Left renal pelvis (tissue), 4 donors: ENCODE measurements at regions not wholly inside any gene's neighbourhood (a gene's known extent, or its start where the extent isn't known, plus 50 kb on each side); places are given as distances from the start of the nearest gene placed in this dataset.
"Not testable (repeated sequence)": the region's sequence is repeated elsewhere in the genome, so short reads cannot be mapped to it uniquely, and the experiment has no call there.

Experiments
- DNase-seq, 4 donors: peaks; one replicate each; pipeline ENCODE4 v3.0.0-alpha.2; 2013; ENCODE audit warnings: low read depth in 4 of 4, low spot score in 3 of 4

DNA sequence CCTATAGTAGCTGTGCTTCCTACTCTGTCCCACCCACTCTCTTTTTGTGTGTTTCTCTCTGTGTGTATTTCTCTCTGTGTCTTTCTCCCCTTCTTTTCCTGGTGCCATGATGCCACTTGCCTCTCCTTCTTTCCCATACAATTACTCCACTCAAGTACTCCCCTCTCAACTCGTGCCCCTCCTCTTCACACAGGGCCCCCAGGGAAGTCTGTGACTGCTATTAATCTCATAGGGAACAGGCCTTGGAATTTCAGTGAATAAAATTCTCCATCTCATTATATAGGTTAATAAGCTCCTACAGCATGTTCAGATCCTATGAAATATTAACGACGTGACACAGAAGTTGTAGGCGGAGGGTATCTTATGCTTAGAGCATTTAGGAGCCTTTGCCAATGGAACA lies 205.9 kb upstream of the EPHA4 start:
- DNase-seq: no peak

DNA sequence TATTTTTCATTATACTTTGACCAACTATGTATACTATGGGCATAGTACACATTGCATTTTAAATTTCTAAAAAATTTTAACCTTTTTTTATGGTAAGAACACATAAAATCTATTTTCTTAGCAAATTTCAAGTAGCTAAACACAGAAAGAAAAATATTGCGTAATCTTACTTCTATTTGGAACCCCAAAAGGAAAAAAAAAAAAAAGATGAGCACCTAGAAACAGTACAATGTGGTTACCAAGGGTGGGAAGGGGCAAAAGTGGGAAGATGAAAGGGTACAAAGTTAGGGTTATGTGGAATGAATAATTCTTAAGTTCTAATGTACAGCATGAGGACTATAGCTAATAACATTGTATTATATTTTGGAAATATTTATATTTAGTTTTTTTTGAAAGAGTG lies 205.0 kb upstream of the EPHA4 start:
- no peak for DNase-seq

DNA sequence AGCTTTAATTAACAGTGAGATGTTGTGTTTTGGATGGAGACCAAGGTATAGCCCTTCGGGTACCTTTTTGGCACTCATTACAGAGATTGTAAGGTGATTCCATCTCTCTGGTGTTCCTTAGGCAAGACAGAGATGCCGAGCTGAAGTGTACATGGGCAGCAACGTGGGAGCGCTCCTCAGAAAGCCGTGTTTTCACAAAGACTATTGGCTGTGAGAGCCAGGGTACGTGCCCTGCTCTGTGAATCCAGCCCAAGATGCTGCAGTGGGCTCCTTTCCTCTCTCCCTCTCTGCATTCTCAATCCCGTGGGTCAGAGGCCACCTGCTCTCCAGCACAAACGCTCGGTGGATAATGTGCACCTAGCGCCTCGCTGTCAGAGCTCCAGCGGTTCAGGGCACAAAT lies 203.0 kb upstream of the EPHA4 start:
- DNase-seq: no peak

DNA sequence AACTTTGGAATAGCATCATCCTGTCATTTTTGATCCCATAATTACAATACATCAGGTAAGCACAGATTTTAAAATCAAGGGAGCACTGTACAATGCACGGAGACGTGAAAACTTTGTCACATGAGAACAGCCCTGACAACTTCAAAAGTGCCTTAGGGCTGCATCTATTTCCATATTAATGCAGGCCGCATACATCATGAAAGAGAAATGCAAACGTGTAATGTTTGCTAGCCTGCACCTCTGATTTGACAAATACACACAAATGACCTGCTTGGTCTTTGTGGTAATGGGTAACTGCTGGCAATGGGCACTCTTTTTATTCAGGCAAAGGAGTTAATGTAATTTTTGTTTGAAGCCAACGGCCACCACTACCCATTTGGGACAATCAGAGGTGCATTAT lies 202.0 kb upstream of the EPHA4 start:
- DNase-seq: no peak

DNA sequence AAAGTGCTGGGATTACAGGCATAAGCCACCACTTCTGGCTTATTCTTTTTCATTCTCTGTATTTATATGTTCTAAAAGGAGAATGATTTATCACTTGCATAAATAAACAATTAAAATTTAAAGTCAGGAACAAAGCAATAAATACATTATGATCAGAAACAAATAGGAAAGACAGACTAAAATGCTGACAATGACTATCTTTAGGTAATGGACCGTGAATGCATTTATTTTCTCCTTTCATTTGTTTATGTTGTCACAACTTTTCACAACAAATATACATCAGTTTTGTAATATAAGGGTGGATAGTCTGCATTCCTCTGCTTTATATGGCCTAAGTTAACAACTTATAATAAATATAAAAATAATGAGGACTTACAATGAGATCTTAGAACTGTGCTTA lies 199.2 kb upstream of the EPHA4 start:
- DNase-seq: no peak

DNA sequence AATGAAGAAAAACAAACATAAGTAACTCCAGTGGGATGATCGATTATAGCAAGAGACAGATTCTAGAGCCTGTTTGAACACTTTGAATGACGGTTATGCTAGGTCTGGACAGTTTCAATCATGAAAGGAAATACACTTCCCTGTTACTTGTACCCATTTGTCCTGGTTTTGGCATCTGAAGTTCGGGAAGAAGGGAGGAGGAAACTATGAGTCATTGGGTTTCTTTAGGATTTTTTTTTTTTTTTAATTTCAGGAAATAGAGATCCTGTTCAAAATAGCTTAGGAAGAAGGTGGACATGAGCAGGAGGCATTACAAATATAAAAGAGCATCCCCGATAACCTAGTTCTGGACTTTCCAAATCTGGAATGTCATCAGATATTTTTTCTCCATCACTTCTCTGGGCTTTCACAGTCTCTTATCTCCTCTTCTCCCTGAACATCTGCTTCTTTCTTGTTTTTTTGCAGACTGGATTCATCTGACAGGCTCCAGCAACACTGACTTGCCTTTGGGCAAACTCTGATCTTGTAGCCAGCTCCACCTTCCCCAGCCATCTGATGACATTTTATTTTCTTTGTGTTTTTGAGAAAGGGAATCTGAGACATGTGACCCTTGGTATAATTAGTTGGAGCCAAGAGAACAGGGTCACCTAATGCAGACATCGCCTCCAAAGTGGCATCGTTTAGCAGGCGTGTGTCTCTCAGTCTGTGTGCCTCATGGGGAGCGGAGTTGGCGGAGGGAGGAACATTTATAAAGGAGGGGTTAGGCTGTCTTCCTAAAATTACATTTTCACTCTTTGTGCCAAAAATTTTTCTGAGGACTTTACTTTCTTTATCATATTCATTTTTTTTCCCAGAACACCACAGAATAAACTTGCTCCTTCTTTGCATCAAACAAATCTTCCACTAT lies 195.3 kb upstream of the EPHA4 start:
- DNase-seq: no peak

DNA sequence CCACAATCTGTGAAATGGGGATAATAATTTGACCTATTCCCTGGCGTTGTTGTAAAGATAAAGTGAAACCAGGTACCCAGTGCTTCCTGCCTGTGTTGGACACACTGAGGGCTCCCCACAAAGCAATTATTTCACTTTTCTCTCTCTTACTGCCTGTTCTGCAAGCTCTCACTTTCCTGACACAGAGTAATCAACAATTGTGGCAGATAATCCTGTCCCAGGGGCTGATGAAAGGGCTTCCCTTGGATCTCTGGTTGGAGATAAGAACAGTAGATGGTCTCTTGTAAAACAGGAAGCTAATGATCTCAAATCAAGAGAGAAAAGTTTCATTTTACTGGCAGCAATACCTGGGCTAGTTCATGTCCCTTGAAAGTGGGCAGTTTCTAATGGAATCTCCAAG lies 190.4 kb upstream of the EPHA4 start:
- DNase-seq: no peak

DNA sequence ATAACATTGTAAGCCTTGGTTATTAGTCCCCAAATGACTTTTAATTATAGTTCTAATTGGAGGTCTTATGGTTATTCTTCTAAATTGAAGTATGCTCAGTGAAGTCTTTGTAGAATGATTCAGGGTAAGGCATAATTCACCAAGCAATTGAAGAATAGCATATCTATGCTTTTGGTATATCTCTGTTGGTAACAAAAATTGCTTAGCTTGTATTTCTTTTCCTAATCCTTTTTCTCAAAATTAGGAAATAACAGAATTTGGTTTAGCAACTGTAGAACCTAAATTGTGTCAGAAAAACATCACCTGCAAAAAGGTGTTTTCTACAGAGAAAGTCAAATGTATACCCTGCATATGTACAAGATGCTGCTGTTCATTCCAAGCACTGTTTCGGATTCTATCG lies 189.2 kb upstream of the EPHA4 start:
- no peak for DNase-seq

DNA sequence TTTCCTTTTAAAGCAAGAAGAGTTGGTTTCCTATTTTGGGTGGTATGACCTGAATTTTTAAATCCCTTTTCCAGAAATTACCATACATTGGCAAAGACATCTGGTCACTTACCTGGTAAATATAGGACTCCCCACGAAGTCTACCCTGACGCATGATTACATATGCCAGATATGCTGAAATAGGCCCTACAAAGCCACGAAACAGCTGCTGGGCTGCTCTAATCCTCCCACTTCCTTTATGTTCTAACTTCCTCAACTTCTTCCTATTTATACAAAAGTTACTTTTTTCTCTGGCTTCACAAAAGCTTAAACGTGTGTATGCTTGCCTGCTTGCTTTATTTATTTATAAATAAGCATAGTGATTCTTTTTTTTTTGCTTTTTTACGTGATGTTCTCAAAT lies 186.0 kb upstream of the EPHA4 start:
- no peak for DNase-seq

DNA sequence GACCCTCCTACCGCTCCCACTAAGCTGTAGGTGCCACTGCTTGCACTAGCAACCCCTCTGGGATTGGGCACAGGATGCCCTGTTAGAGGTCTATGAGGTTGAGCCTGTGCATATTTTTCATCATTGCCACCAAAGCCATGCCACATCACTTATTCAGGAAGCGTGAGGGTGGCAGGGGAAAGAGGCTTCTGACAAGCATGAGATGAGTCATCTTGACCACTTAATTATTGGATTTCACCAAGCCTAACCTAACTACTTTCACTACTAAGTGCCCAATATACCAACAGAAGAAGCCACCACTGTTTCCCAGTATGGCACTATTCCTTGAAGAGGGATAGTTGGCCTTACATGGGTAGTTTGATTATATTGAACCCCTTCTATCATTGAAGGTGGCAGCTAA lies 181.3 kb upstream of the EPHA4 start:
- DNase-seq: no peak

DNA sequence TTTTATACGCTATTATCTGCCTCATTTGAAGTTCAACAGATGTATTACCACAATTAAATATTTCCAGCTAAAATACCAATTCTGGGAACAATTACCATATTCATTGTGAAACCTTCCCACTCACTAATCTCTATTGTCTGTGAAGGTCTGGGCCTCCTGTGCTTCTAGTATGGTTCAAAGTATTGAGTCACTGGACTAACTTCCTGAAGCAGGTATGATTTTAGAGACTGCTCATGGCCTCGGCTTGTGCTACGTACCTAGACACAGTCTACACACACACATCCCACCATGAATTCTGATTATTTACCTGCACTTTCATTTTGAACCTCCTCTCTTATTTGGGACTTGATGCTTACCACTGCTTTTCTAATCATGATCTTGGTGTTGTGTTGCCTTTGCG lies 180.7 kb upstream of the EPHA4 start:
- no peak for DNase-seq

DNA sequence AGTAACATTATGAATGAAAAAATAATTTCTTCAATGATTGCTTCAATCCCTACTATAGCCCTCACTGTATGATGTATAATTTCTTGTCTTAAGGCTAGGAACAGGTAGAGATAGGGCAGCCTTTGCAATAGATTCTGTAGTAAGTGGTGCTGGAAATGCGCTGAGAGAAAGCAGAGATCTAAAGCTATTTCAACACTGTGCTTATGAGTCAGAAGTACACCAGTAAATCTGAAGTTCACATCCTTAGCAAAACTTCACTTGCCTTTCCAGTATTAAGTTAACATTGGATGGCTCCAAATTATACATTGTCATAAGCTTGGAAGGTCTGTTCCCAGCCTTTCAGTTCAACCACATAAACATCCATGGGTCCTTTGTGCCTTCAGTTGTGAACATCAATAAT lies 178.2 kb upstream of the EPHA4 start:
- no peak for DNase-seq

DNA sequence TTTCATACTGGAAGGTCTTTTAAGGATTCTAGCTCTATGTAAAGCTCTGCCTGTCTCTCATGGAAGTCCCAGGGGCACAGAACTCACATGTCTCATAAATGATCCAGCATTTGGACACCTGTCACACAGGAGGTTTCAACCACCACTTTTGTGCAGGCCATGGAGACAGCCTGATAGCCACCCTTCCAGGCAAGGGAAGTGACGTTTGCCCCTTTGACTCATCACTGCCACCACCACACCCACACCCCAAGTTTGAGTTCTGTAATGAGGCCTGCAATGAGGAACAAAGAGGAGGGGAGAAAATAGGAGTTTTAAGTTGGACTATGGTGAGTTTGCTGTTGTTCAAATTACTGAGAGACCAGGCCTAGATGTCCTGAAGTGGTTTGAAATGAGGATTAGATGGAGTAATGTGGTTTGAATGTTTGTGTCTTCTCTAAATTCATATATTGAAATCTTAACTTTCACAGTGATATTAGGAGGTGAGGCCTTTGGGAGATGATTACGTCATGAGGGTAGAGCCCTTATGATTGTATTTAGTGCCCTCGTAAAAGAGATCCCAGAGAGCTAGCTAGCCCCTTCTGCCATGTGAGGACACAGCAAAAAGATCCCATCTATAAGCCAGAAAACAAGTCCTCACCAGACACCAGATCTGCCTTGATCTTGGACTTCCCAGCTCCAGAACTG lies 175.3 kb upstream of the EPHA4 start:
- no peak for DNase-seq

DNA sequence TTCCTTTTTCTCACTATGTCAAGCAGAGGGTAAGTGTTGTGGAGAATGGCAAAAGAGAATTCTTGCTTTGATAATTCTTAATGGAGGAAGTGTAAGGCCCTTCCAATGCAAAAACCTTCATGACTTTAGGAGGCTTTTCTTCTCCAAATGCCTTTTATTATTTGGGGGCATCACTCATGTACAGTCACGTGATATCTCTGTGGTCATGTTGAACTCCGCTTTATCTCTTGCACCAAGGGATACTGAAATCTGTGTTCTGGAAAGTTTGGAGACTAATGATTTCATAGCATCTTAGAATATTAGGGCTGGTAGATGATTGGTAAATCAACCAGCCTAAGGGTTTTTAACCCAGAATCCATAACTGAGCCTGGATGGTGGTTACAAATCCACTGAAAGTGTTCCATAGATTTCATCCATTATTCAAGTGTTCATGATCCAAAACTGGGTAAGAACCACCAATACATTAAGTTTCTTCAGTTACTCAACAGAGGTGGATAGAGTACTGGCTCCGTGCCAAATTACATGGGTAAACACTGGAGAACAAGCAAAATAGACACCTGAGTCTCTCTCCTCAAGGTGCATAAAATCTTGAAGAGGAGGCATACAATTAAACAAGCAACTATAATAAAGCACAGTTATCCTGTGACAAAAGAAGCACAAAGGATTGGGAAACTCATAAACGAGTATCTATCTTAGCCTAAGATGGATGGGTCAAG lies 169.6 kb upstream of the EPHA4 start:
- no peak for DNase-seq

DNA sequence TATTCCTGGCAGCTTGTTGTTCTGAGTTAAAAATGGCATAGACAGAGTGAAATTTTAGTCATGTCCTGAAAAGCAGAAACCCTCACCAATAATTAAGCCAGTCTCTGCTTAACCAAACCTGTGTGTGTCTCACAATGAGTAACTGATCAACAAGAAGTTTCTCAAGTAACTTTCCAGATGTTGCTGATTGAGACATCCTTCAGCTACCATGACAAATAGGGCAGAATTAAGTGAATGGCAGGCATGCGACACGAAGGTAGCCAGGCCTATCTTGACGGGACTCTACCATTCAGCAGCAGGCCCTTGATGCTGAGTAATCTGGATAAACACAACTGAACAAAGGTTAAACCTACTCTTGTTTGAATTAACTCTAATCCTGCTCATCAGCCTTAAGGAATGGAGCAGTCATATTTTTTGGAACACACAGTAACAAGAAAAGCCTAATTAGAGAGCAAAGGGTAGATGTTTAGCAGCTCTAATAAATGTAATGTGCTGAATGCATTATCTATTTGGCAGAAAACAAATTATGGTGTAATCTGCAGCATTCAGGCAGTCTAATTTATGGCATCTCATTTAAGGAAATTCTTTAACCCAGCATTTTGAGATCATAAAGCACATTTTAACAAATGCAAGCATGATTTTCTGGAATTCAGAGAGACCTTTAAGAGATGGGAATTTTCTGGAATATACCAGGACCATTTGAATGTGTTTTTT lies 159.5 kb upstream of the EPHA4 start:
- peak in 1 of 4 donors; percentile 12 for DNase-seq

DNA sequence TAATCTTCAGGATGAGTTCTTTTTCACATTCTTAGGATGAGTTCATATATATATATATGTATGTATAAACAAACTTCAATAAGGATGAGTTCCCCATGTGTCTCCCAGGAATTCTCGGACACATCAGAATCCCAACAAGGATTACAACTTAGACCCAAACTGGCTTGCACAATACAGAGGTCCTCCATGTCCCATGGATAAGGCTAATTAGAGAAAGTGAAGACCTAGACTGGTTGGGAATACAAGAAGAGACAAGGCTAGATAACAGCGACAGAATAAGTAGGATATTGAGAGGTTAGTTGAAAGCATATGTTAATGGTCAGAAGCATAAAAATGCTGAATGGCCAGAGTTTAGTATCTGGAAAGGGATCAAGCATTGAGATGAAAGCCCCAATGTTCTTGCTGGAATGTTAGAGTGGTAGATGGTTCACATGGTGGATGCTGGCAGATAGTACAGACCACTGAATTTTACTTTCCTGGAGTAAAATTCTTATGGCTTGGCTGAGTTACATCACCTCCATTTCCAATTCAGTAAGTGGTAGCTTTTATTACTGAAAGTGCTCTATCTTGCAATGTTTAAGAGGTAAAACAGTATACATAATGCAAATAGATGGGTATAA lies 154.9 kb upstream of the EPHA4 start:
- no peak for DNase-seq

DNA sequence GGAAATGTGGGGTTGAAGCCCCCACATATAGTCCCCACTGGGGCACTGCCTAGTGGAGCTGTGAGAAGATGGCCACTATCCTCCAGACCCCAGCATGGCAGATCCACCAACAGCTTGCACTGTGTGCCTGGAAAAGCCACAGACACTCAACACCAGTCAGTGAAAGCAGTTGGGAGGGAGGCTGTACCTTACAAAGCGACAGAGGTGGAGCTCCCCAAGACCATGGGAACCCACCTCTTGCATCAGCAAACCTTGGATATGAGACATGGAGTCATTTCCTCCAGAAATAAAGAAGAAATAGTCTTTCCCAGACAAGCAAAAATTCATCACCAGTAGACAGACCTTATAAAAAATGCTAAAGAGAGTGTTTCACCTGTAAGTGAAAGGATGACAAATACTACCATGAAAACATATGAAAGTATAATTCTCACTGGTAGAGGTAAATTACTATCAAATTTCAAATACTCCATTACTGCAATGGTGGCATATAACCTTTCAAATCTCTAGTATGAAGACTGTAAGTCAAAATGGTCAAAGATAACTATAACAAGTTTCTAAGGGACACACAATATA lies 152.6 kb upstream of the EPHA4 start:
- DNase-seq: no peak

DNA sequence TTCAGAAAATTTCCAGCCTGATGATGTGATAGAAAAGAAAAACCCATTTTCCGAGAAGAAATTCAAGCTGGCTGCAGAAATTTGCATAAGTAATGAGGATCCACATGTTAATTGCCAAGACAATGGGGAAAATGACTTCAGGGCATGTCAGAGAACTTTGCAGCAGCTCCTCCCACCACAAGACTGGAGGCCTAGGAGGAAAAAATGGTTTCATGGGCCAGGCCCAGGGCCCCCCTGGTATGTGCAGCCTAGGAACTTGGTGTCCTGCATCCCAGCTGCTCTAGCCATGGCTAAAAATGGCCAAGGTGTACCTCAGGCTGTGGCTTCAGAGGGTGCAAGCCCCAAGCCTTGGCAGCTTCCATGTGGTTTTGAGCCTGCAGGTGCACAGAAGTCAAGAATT lies 152.0 kb upstream of the EPHA4 start:
- DNase-seq: not testable (repeated sequence)

DNA sequence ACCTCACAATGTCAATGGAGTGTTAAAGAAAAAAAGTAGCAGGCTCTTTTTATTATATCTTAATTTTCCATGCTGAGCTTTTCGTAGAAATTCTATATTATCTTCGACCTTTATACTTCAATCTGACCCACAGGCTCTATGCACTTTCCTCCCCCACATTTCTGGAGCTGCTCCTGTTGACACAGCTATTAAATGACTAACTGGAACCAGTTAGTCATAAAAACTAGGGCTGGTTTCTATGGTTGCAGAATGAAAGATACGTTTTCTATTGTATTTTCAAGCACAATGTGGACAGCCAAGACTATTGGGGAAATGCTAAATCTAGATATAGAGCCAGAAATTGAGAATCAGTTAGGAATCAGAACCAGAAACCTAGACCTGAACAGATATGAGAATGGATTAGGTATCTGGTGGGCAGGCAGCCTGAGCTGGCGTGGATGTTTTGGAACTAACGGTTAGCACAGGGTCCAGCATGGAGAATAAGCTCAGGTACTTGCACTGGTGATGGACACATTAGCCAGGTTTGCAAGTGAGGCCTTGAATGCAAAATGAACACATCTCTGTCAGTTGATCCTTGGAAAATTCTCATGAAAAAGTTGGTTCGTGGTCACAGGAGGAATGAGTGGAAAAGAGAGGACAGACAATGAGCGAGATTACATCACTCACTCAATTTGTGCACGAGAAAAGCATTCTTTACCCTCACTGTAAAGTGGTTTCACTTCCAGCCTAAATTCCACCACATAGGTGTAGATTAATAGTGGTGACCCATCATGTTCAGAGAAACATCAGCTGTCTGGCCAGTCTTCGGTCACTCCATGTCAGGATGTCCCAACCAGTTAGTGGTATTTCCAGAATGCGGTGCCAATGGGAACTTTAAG lies 144.6 kb upstream of the EPHA4 start:
- no peak for DNase-seq
